H1 (cell line): ENCODE measurements at regions not wholly inside any gene's neighbourhood (a gene's known extent, or its start where the extent isn't known, plus 50 kb on each side); places are given as distances from the start of the nearest gene placed in this dataset.

Experiments used
- CBX8 ChIP-seq: fragments of 300-800, 300-1000 bp; sonication (generic); IDR thresholded peaks from 2 replicates; pipeline ENCODE4 v1.7.1; 2016; ENCODE audit warnings: low read depth, low read length, borderline replicate concordance
- JUN ChIP-seq: IDR thresholded peaks from 2 replicates; pipeline ENCODE4 v1.6.1; 2011; ENCODE audit warnings: low read depth, mild to moderate bottlenecking, improper control_type of control experiment, low read length

DNA sequence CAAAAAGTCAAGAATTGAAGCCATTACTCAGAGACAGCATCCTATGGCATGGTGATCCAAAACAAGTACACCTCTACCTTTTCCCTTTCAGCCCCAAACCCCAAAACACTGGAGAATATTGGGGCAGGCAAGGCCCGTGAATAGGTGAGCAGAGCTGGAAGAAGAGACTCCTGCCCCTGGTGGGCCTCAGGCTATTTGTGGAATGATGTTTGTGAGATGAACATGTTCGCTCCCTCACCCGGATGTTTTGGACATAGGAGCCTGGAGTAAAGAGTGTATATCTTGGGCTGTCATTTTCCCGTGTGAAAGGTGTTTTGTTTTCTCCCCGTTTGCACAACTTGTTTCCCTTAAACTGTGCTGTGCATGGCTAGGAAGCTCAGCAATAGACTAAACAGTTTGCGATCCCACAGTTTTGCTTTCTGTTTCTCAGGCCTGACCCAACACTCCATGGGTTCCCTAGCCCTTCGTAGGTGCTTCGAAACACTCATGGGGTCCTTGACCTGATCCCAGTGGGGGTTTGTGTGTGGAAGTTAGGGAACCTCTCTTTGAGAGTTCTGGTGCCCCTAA, 136.5 kb upstream of the TNP1 start (continued):
- TF ChIP-seq JUN (no peak), CBX8 (no peak)
